Stimulated activated CD8-positive, alpha-beta memory T cell treated with anti-CD3 and anti-CD28 coated beads, Interleukin-12 subunit alpha, Interleukin-12 subunit beta, amount 100 ng/mL, for 24 hours (primary cell): ENCODE measurements at regions not wholly inside any gene's neighbourhood (a gene's known extent, or its start where the extent isn't known, plus 50 kb on each side); places are given as distances from the start of the nearest gene placed in this dataset.
"Not testable (repeated sequence)": the region's sequence is repeated elsewhere in the genome, so short reads cannot be mapped to it uniquely, and the experiment has no call there.

ENCODE experiments used
- DNase-seq: peaks from one replicate; pipeline ENCODE4 v3.0.0-alpha.2; 2020; ENCODE audit errors: extremely low read depth

DNA sequence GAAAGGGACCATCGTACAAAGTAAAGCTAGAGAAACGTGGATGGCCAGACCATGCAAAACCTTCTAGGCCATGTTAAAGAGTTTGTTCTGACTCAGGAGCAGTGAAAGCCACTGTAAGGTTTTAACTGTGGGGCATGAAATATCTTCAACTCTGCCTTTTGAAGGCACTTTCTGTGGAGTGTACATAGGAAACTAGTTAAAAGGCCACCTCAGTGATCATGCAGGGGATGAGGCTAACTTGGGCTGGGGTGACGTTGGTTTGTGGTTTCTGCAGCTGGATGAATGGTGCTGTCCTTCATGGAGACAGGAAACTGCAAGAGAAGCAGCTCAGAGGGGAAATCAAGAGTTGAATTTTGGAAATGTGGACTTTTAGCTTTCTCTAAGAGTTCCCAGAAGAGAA, 190.7 kb downstream of the CDCA7 start:
- no peak for DNase-seq

GRCh38 chr2:173547499-173547898, 192.8 kb downstream of the CDCA7 start:
- DNase-seq = no peak

GRCh38 chr2:173550143-173550542, 195.5 kb downstream of the CDCA7 start:
- no peak for DNase-seq

GRCh38 chr2:173552531-173552930, 197.9 kb downstream of the CDCA7 start:
- DNase-seq = no peak

- no peak for DNase-seq
Observed at GRCh38 chr2:173553593-173553992, 198.9 kb downstream of the CDCA7 start.

DNA sequence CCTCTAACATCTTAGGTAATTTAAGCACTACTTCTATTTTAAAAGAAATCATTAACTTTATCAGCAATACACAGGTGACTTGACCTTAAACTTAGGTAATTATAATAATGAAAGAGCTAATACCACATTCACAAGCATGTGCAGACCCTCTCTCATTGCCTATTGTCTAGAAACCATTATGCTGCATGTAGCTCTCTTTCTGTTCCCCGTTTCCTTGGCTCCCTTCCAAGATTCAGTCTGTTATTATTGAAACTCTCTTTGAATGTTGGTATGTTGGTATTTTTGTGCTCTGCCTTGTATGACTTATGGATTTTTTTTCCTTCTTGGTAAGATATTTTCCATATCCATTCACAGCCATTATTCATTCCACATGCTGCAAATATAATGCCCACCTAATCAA, 201.2 kb downstream of the CDCA7 start:
- DNase-seq = no peak

DNA sequence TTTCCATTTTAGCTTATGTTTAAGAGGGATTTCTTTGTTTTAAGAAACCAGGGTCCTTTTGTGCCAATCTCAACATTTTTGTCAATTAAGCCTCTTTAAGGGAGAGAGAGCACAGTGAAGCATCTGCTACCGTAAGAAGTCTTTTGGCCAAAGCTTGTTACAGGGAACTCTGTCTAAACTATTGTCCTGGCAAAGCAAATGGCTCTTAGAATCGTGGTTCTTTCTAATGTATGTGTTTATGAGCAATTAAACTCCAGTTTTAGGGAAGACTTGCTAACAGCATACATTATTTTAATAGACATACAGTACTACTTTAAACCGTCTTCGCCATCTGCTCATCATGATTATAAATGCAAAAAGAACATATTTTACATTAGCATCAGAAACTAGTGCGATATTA, 202.1 kb downstream of the CDCA7 start:
- DNase-seq = no peak

GRCh38 chr2:173557497-173557896, 202.8 kb downstream of the CDCA7 start:
- DNase-seq = no peak

- DNase-seq = no peak
Observed at GRCh38 chr2:173567493-173567892, 212.8 kb downstream of the CDCA7 start.

DNA sequence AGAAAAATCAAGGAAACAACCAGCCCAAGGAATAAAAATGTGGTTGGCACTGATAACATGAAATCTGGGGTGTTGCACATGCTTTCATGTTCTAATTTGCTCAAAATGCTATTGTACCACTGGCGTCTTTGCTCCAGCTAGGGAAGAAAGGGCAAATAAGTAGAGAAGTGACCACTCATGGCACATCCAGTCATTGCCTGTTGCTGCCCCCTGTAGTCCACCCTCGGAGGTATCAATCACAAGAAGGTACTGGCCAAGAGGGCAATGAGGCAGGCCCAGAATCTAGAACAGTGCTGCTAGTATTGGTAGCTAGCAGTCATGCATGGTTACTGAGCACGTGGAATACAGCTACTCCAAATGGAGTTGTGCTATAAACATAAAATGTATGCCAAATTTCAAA, 213.4 kb downstream of the CDCA7 start:
- no peak for DNase-seq

- DNase-seq = no peak
Observed at GRCh38 chr2:173571021-173571821, 216.5 kb downstream of the CDCA7 start.

DNA sequence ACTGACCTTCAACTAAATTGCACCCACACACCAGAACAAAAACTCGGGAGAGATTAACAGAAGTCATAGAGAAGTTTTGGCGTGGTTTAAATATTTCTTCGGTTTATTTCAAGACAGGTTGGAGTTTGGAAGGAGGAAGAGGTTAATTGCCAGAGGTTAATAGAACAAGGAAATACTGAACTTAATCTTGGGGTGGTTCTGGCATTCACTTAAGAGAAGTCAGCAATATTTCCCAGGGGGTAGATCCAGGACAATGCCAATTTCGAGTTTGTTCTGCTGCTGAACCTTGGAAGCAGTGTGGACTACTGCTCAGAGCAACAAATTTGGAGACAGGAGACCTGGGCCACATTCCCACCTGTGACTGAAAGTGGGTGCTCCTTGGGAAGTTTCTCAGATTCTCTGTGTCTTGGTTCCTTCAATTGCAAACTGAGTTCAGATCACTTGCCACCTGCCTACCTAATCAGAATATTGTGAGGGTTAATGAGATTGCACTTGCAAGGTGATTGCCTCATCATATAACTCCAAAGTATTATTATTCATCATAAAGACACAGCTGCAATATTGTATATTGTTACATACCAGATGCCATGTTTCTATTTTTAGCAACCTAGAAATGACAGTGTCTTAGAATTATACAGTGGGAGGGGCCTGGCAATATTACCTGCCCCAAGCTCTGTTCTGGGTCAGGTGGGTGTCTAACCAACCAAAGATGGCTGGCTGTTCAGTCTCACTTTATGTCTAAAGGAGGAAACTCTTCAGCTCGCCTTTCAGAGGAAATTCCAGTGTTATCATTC, 217.4 kb downstream of the CDCA7 start:
- DNase-seq = no peak

DNA sequence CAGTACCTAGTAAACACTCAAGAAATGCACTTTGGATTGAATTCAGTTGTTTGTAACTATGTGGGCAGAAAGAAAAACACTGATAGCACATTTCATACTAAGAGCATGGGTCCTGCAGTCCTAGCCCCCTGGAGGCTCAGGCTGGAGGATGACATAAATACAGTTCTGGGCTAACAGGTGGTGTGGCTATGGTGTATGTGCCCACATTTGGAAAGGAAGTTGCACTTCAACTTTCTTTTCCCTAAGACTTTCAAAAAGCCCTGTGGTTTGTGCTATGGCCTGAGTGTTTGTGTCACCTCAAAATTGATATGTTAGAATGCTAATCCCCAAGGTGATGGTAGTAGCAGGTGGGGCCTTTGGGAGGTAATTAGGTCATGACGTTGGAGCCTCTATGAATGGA, 218.2 kb downstream of the CDCA7 start:
- DNase-seq = no peak

DNA sequence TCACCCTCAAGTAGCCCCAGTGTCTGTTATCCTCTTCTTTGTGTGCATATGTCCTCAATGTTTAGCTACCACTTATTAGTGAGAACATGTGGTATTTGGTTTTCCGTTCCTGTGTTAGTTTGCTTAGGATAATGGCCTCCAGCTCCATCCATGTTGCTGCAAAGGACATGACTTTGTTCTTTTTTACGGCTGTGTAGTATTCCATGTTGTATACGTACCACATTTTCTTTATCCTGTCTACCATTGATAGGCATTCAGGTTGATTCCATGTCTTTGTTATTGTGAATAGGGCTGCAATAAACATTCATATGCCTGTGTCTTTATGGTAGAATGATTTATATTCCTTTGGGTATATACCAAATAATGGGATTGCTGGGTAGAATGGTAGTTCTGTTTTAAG, 219.1 kb downstream of the CDCA7 start:
- DNase-seq = not testable (repeated sequence)

GRCh38 chr2:173574324-173575112, 219.8 kb downstream of the CDCA7 start:
- DNase-seq = no peak

- no peak for DNase-seq
Observed at GRCh38 chr2:173578404-173579107, 223.9 kb downstream of the CDCA7 start.

DNA sequence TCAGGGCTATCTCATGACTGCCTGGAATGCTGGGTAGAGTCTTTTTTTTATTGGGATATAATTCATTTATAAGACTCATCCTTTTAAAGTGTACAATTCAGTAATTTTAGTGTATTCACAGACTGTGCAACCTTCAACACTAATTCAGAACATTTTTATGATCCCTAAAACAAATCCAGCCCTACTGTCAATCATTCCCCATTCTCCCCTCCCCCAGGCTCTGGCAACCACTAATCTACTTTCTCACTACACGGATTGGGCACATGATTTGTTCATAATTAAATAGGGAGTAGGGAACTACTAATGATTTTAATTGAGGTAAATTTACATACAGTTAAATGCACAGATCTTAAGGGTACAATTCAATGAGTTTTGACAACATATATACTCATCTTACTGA, 225.7 kb downstream of the CDCA7 start:
- DNase-seq = no peak

DNA sequence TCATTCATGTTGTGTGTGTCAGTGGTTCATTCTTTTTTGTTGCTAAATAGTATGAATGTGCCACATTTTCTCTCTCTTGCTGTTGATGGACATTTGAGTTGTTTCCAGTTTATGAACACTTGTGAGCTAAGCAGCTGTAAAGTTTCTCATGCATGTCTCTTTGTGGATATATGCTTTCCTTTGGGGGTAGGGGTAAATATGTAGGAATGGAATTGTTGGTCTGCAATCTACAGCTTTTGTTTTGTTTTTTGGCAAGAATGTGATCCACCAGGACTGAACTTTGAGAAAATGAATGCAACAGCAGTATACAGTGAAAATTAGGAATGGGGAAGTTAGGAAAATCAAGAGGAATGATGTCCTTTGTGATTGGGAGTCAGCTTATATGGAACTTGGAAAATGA, 226.3 kb downstream of the CDCA7 start:
- DNase-seq = no peak

DNA sequence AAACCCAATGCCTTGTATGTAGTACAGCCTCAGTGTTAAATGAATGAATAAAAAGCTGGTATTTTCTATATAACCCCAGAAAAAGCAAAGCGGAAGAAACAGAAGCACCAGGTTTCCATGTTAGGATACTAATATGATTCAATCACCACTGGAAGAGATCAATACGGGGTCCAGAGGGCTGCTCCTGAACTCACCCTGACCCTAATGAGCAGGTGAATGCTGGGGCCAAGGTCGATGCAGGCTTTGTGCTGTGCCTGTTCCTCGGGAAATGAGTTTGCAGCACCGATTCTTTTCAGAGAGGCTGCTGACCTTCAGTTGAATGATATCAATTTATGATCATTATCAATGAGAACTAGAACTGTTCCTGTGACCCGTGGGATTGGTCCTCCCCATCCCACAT, 228.5 kb downstream of the CDCA7 start:
- DNase-seq = no peak

DNA sequence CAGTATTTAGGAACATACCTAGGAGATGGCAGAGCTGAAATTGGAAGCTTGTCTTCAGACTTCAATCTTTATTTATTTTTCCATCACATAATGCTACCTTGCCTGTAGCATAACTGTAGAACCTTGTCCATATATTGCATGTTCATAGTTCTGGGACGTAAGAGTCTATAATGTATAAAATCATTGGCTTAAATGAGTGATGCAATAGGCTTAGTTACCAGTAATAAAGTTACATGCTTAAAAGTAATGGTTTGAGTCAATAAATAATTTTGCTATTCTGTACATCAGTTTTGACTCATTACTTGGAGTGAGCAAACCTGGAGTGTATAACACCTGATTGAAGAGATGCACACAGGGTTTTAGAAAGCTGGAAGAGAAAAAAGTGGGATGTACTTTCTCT, 229.3 kb downstream of the CDCA7 start:
- no peak for DNase-seq

GRCh38 chr2:173584676-173585458, 230.2 kb downstream of the CDCA7 start:
- DNase-seq = no peak
